Gastrocnemius medialis (tissue), 4 donors: ENCODE measurements at regions not wholly inside any gene's neighbourhood (a gene's known extent, or its start where the extent isn't known, plus 50 kb on each side); places are given as distances from the start of the nearest gene placed in this dataset.

ENCODE experiments used
- CTCF ChIP-seq, 5 experiments: fragments of 450-650 bp in 3 of 5; fragments of 200-600 bp in 2 of 5; sonication (generic) in 2 of 5; IDR thresholded peaks in 4 of 5; conservative IDR thresholded peaks in 1 of 5; 1 replicate in 4 of 5; 2 replicates in 1 of 5; pipeline ENCODE4 v1.5.1; 2016 to 2019; ENCODE audit warnings: antibody characterized with exemption in 5 of 5, mild to moderate bottlenecking in 3 of 5, moderate library complexity in 3 of 5
- POLR2A ChIP-seq, 2 donors: fragments of 450-650 bp; IDR thresholded peaks; one replicate each; pipeline ENCODE4 v1.6.1; 2017; ENCODE audit warnings: antibody characterized with exemption in 2 of 2, mild to moderate bottlenecking in 2 of 2, moderate library complexity in 2 of 2

GRCh38 chr2:191593622-191594385 is 84.1 kb upstream of the NABP1 start:
- TF ChIP-seq CTCF (IDR thresholded peaks at IDR 0.05 in 4 of 5, conservative IDR thresholded peaks at IDR 0.05 in 1 of 5) = no peak
- no peak for TF ChIP-seq POLR2A (IDR thresholded peaks at IDR 0.05)
